H1 (cell line): ENCODE measurements at regions not wholly inside any gene's neighbourhood (a gene's known extent, or its start where the extent isn't known, plus 50 kb on each side); places are given as distances from the start of the nearest gene placed in this dataset.

ENCODE experiments used
- SIX5 ChIP-seq: IDR thresholded peaks from 2 replicates; pipeline ENCODE4 v1.6.1; 2011; ENCODE audit warnings: mild to moderate bottlenecking, low read depth, low read length
- TAF1 ChIP-seq: IDR thresholded peaks from 2 replicates; pipeline ENCODE4 v1.6.1; 2011; ENCODE audit warnings: mild to moderate bottlenecking, low read depth, low read length

DNA sequence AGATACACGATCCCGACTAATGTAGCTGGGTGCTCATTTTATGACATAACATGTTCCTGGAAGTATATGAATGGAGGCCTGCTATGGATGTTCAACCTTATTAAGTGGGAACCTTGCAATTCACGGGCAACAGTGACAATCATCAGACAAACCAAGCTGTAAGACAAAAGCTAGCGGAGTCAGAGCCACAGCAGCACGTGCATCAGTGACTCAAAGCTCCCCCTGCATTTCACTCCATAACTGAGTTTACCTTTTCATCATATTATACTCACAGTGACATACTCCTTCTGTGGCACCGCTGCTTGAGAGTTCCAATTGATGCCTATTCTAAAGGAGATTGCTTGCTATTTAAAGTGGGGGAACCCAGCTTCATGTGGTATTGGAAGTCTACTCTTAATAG is 176.0 kb upstream of the PITRM1 start:
- no peak for TF ChIP-seq TAF1
- TF ChIP-seq SIX5: no peak
